AG04449 (cell line): ENCODE measurements at regions not wholly inside any gene's neighbourhood (a gene's known extent, or its start where the extent isn't known, plus 50 kb on each side); places are given as distances from the start of the nearest gene placed in this dataset.

ENCODE experiments used
- CTCF ChIA-PET: fragments of 350-600 bp; formaldehyde crosslinking; extraction: SDS; loops from one replicate; lab custom pipeline; 2021; ENCODE audit warnings: antibody characterized with exemption; lab: Yijun Ruan, JAX
- POLR2A ChIA-PET: fragments of 400-600, 350-600 bp; formaldehyde crosslinking; extraction: SDS; loops from one replicate; lab custom pipeline; 2020; ENCODE audit warnings: antibody characterized with exemption, inconsistent platforms; lab: Yijun Ruan, JAX
- DNase-seq: peaks from one replicate; pipeline ENCODE4 v3.0.0-alpha.2; 2010; ENCODE audit warnings: low read depth, low spot score
- H3K4me3 ChIP-seq: 2 replicates; pipeline ENCODE4 v1.5.1; 2011; ENCODE audit warnings: low read depth, mild to moderate bottlenecking, control low read depth, low read length
- CTCF ChIP-seq: IDR thresholded peaks from one replicate; pipeline ENCODE4 v1.5.1; 2011; ENCODE audit warnings: mild to moderate bottlenecking, moderate library complexity, low read length, control low read depth, inconsistent platforms; ENCODE audit not compliant: insufficient read depth; ENCODE audit errors: missing control alignments

- TF ChIP-seq CTCF, result no peak
- H3K4me3 ChIP-seq, result no peak overlapping the region
- DNase-seq, result no peak
- ChIA-PET CTCF (no interaction called here), POLR2A (no interaction called here)
Observed at GRCh38 chr4:55253948-55254593, 92.0 kb upstream of the SRD5A3 start.

DNA sequence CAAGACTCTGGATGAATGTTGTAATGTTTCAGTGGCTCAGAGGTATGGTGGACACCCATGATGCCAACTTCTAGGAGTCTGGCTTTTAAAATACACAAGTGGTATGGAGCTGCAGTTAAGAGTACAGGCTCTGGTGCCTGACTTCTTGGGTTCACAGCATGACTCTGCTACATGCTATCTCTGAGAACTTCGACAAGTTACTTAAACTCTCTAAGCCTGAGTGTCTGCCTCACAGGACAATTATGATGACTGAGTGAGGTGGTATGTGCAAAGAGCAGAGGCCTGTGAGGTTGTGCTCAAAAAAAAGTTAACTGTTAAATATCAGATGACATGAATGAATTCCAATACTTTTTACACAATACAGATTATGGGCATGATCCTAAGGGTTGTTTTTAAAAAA lies 90.9 kb upstream of the SRD5A3 start:
- DNase-seq, result peak; percentile 55
- POLR2A ChIA-PET, result no interaction called here

GRCh38 chr4:55256787-55257186 lies 89.3 kb upstream of the SRD5A3 start:
- no peak for DNase-seq
- ChIA-PET POLR2A (no interaction called here), CTCF (interaction anchor here (1.4 kb wide), 1 partner anchor 14 kb away, joined by 3 read pairs; no protein-coding TSS in a partner anchor)

More for the DNA sequence above, 90.9 kb upstream of the SRD5A3 start:
- no peak for TF ChIP-seq CTCF
- H3K4me3 ChIP-seq, result no peak overlapping the region
- CTCF ChIA-PET, result no interaction called here

GRCh38 chr4:55258152-55258865 lies 87.7 kb upstream of the SRD5A3 start:
- TF ChIP-seq CTCF, result no peak
- ChIA-PET POLR2A (no interaction called here), CTCF (no interaction called here)
- DNase-seq, result no peak
- no peak overlapping the region for H3K4me3 ChIP-seq

More at GRCh38 chr4:55256787-55257186, 89.3 kb upstream of the SRD5A3 start:
- no peak overlapping the region for H3K4me3 ChIP-seq
- TF ChIP-seq CTCF, result no peak

DNA sequence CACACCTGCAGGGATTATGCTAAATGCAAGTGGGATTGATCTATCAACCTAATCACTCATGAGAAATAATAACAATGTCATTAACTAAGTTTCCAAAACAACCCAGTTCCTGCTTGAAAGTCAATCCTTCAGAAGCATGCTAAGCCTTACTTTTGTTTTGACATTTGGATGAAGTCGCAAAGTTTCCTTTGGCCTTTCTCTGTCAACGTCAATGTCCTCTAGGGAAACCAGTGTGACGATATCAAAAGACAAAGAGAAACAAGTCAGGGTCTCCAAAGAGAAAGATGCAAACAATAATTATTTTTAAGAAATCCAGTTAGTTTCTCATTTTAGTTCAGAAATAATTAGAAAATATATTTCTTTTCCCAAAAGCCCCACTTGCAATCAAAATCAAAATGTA lies 86.7 kb upstream of the SRD5A3 start:
- no peak for TF ChIP-seq CTCF
- no peak for DNase-seq
- ChIA-PET POLR2A (no interaction called here), CTCF (no interaction called here)
- H3K4me3 ChIP-seq, result no peak overlapping the region

GRCh38 chr4:55269470-55269869 lies 76.6 kb upstream of the SRD5A3 start:
- ChIA-PET CTCF (no interaction called here), POLR2A (no interaction called here)
- DNase-seq, result no peak
- TF ChIP-seq CTCF, result no peak
- H3K4me3 ChIP-seq, result no peak overlapping the region
